Left colon (tissue), 2 donors: ENCODE measurements at regions not wholly inside any gene's neighbourhood (a gene's known extent, or its start where the extent isn't known, plus 50 kb on each side); places are given as distances from the start of the nearest gene placed in this dataset.

ENCODE experiments used
- ATAC-seq: fragments of 200-7000 bp; cut with Tn5 transposase; one replicate; pipeline ENCODE4 v1.9.1; 2020; ENCODE audit warnings: mild to moderate bottlenecking, moderate library complexity
- DNase-seq, 2 donors: peaks; one replicate each; pipeline ENCODE4 v3.0.0-alpha.2; 2020
- intact Hi-C, 2 donors: fragments of 100-400 bp; cut with DNase I in 1 of 2; cut with micrococcal nuclease in 1 of 2; formaldehyde crosslinking; loops; one replicate each; pipeline versions ENCODE4 v1.11.2 to v1.14.0; 2022; cut with DNase I, micrococcal nuclease
- donor health status: DM: no; HTN: no; CAD: no.
- donor health status: DM: yes; HTN: yes; CAD: no.

- ATAC-seq (no peak), DNase-seq (peak in 1 of 2 donors; percentile 18)
- intact Hi-C loops, result no loop called here
These were observed 68.2 kb upstream of the HPCAL1 start for GRCh38 chr2:10234409-10235094.

GRCh38 chr2:10235099-10235908 lies 67.4 kb upstream of the HPCAL1 start:
- ATAC-seq, result peak; percentile 45
- DNase-seq, result peak in 1 of 2 donors; percentile 20

GRCh38 chr2:10235909-10236550 lies 66.7 kb upstream of the HPCAL1 start:
- ATAC-seq (no peak), DNase-seq (no peak)
- intact Hi-C loops, result no loop called here

More at GRCh38 chr2:10235099-10235908, 67.4 kb upstream of the HPCAL1 start:
- intact Hi-C loops, result no loop called here

DNA sequence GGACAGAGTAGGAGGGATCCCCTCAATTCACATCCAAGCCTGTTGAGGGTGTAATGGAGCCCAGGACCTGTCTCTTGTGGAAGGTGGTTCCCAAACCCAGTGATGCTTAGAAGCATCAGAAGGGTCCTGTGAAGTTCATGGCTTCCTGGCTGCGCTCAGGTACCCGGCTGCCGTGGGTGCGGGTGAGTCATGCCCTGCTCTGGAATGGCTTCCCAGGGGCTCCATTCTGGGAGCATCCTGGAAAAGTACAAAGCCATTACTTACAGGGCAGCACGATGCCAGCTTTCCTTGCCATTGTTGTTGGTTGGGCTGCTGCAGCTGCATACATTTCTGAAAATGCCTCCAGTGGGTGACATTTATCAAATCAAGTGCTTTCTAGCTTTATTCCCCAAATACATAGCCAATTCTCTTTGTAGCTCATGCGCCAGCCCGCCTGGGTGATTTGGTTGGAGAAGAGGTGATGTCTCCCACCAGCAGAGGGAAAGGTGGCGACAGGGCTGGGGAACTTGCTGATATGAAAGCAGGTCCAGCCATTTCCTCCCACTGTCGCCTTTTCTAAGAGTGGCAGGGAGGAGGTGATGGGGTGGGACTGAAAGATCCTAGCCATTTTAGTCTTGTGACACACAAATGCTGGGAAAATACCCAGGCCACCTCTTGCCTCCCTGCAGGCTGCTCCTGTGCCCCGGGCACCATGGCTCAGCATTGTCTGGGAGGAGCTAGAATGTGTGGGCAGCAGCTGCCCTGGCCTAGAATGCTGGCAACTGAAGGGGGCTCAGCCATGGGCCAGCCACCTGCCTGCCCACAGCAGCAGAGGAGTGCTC lies 65.9 kb upstream of the HPCAL1 start:
- peak in 1 of 2 donors; percentile 4 for DNase-seq
- intact Hi-C loops, result no loop called here
- no peak for ATAC-seq

DNA sequence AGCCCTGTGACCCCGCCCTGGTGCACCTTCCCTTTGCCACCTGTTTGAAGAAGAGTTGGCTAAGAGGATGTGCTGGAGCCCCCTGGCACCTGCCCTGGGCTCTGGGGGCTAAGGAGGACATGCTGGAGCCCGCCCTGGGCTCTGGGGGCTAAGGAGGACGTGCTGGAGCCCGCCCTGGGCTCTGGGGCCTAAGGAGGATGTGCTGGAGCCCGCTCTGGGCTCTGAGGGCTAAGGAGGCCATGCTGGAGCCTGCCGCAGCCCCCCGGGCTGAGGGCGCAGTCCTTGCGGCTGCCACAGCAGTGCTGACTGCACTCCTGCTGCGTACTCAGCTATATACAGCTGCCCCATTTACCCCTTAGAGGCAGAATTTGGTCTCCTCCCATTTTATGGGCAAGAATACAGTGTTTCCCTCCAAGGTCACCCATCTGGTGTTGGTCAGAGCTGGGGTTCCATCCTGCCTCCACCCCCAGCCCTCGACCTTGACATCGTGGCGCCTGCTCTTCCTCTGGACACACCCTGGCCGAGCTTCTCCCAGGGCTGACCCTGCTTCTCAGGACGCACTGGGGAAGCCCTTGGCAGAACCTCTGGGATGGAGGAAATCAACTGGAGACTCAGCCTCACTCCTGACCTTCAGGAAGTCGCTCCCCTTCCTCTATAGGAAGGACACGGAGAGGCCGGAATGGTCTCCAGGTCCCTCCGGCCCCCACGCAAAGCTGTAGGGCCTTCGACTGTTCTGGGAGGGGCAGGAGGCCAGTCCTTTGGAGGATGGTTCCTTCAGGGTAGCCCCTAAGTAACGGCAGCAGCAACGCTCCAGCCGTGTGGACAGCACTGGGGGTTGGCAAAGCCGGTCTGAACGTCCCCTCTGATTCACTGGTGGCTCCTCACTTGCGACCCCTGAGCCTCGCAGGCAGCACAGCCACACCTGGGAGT lies 65.0 kb upstream of the HPCAL1 start:
- ATAC-seq (no peak), DNase-seq (no peak)
- intact Hi-C loops, result no loop called here

DNA sequence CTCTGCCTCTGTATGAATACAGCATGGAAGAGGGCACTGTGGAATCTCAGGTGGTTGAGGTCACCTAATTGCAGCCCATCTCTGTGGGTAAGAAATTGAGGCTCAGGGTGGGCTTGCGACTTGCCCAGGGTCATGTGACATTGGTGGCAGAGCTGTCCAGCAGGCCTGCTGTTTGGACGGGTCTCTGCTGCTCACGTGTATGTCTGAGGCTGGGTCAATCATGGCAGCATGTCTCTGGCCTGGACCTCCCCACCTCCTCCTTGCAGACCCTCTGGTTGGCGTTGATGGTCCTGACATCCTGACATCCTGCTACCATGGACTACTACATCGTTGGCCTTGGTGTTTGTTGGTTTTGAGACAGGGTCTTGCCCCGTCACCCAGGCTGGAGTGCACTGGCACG lies 64.3 kb upstream of the HPCAL1 start:
- intact Hi-C loops, result no loop called here
- ATAC-seq, result no peak

GRCh38 chr2:10238991-10239485 lies 63.7 kb upstream of the HPCAL1 start:
- intact Hi-C loops, result no loop called here
- no peak for ATAC-seq
- DNase-seq, result peak; percentile 1 to 16

More for the DNA sequence above, 64.3 kb upstream of the HPCAL1 start:
- no peak for DNase-seq

DNA sequence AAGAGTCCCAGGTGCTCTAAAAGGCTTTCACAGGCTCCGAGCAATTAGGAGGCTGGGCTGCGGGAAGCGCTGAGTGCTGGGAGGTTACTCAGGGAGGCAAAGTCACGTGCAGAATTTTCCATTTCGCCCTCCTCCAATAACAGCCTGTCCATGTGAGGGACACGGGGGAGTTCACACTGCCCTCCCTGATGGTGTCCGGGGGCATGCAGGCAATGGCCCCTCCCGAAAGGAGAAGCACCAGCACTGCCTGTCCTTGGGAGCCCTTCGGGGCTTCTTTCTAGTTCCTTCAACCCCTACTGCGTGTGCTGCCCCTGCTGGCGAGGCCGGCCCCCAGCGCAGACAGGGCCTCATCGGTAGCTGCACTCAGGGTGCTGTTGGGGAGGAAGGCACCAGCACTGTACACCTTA lies 63.1 kb upstream of the HPCAL1 start:
- intact Hi-C loops, result no loop called here
- ATAC-seq (no peak), DNase-seq (peak; percentile 1 to 20)

DNA sequence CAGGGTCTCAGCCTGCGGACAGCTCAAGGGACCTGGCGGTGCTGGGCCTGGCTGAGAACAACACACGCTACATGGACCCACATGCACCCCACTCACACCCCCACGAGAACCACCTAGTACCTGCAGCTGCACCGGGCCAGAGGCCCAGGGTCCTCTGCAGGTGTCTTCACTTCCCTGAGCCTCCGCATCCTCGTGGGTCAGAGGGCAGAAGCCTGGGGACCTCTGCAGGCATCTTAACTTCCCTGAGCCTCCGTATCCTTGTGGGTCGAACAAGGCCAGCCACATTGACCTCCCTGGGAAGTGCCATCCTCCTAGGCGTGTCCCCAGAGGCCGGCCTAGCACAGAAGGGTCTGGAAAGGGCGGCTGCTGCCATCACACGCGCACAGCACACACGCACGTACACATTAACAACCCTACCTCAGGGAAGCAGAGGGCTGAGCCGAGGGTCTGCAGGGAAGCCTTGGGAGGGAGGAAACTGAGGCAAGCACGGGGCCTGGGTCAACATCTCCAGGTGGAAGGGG lies 62.5 kb upstream of the HPCAL1 start:
- DNase-seq (peak in 1 of 2 donors; percentile 14), ATAC-seq (no peak)
- intact Hi-C loops, result no loop called here

DNA sequence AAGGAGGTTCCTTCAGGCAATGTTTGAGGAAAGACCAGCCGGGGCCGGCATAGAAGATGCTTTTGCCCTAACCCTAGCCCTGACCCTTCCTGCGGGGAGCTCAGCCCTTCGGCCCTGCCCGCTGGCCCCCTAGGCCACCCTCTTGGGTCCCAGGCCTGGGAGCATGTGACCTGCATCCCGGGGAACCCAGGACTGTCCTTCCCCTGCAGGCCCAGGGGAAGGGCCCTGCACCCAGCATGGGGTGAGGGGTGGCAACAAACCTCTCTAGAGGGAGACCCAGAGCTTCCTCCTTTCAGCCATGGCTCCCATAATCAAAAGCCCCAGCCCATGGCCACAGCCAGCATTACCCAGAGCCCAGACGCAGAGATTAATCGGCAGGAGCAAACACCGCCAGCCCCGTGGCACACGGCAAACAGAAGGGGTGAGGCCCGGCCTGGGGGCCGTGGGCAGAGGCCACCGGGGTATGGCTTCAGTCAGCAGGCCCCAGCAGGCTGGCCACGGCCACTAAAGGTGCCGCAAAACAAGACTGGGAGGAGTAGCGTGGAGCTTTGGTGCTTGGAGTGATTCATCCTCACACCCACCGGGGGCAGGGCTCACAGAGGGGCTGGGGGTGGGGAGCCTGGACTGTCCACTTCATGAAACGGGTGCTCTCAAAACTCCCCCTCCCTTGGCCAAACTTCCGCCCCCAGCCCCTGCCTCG lies 61.6 kb upstream of the HPCAL1 start:
- intact Hi-C loops, result no loop called here
- no peak for ATAC-seq
- DNase-seq, result peak; percentile 2 to 8

GRCh38 chr2:10241641-10242430 lies 60.9 kb upstream of the HPCAL1 start:
- DNase-seq (peak in 1 of 2 donors; percentile 17), ATAC-seq (no peak)
- intact Hi-C loops, result no loop called here

DNA sequence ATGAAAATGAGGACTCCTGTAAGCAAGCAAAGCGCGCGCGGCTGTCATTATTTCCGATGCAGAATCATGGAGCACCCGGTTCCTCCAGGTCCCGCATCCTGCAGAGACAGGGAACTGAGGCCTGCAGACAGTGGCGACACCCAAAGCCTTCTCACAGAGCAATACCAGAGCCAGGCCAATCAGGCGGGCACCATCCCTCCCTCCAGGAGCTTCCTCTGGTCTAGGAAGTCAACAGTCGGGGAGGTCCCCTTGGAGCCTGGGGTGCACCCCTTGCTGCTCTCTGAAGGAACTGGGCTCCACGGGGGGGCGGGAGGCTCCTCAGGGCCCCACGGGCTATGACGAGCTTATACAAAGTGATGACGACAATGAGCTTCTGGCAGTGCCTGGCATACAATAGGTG lies 60.3 kb upstream of the HPCAL1 start:
- ATAC-seq, result no peak
- DNase-seq, result peak in 1 of 2 donors; percentile 8
- intact Hi-C loops, result no loop called here

DNA sequence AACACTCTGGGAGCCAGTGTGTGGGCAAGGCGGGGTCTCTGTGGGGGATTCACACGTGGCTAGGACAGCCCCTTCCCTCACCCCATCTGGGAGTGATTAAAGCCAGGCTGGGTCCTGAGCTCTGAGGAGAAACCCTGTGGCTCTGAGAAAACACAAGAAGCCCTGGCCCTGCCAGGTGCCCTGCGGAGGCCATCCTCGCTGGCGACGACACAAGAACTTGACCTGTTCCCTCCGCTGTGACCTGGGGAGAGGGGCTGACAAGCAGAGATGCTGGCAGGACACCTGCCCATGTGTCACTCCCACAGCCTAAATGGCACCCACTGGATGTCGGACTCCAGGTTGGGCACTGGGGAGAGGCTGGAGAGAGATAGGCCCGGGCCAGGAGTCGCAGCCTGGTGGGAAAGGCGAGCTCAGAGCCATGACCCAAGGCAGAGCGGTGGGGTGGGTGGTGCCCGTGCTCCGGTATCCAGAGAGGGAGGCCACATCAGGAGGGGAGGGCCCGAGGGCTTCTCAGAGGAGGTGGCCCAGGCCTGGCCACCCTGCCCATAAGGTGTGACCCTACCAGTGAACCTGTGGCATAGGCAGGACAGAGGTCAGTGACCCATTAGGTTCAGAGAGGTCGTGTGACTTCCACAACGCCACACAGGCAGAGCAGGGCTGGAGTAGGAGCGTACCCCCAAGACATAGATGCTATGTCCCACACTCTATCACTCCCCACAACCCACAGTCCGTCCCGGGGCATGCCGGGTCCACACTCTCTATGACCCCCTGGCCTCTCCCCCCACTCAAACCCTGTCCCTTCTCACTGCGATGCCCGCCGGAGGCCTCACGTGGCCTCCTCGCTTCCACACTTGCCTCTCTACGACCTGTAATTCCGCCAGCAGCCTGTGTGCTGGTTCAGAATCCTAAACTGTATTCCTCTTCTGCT lies 59.4 kb upstream of the HPCAL1 start:
- peak in 1 of 2 donors; percentile 16 for DNase-seq
- ATAC-seq, result no peak
- intact Hi-C loops, result no loop called here

- DNase-seq, result peak in 1 of 2 donors; percentile 5
- intact Hi-C loops, result no loop called here
- no peak for ATAC-seq
These were observed 58.8 kb upstream of the HPCAL1 start for GRCh38 chr2:10243926-10244270.

DNA sequence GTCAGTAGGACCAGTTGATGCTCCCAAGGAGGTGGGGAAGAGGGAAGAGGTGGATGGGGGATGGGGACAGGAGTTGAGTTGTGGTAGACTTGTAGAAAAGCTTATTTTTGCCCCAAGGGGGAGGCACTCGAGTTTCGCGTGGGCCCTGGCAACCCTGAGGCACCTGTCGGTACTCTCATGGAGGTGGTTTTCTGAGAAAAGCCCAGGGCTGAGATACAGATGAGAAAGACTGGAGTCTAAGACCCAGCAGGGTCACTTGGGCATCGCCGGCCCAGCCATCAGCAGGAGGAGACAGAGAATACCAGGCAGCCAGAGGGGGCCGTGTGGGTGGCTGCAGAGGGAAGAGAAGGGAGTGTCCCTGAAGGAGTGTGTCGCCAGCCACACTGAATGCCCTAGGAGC lies 57.7 kb upstream of the HPCAL1 start:
- DNase-seq (peak; percentile 0 to 12), ATAC-seq (no peak)
- intact Hi-C loops, result no loop called here
